Testis (tissue), 2 donors: ENCODE measurements at regions not wholly inside any gene's neighbourhood (a gene's known extent, or its start where the extent isn't known, plus 50 kb on each side); places are given as distances from the start of the nearest gene placed in this dataset.

Source experiments
- POLR2A ChIP-seq: fragments of 450-650 bp; IDR thresholded peaks from one replicate; pipeline ENCODE4 v1.6.1; 2017; ENCODE audit warnings: antibody characterized with exemption, mild to moderate bottlenecking, moderate library complexity
- TF ChIP-seq, protein P1 (sequence below), 3 experiments: fragments of 450-650 bp in 2 of 3; fragments of 200-600 bp in 1 of 3; sonication (generic) in 1 of 3; IDR thresholded peaks; one replicate each; pipeline ENCODE4 v1.5.1; 2016 to 2019; ENCODE audit warnings: antibody characterized with exemption in 3 of 3, mild to moderate bottlenecking in 2 of 3, moderate library complexity in 1 of 3

DNA sequence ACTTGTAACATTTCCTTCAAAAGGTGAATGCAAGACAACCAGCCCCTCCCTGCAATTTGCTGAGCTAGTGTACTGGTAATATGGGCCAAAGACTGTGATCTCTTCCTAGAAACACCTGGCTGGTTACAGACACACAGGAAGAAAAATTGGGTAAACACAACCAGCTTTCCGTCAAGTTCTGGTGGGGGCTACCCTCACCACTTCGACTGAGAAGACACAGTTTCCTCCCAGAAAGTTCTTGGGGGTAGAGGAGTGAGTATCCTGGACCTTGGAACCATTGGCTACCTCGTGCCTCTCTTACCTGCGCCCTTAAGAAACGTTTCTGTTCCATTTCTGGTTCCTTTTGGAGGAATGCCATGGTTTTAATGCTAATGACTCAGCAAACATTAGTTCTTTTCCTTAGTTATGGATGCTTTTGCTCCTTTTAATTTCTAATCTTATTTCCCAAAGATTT lies 120.9 kb upstream of the DLX2 start:
- TF ChIP-seq POLR2A = no peak
- TF ChIP-seq, protein P1, sequence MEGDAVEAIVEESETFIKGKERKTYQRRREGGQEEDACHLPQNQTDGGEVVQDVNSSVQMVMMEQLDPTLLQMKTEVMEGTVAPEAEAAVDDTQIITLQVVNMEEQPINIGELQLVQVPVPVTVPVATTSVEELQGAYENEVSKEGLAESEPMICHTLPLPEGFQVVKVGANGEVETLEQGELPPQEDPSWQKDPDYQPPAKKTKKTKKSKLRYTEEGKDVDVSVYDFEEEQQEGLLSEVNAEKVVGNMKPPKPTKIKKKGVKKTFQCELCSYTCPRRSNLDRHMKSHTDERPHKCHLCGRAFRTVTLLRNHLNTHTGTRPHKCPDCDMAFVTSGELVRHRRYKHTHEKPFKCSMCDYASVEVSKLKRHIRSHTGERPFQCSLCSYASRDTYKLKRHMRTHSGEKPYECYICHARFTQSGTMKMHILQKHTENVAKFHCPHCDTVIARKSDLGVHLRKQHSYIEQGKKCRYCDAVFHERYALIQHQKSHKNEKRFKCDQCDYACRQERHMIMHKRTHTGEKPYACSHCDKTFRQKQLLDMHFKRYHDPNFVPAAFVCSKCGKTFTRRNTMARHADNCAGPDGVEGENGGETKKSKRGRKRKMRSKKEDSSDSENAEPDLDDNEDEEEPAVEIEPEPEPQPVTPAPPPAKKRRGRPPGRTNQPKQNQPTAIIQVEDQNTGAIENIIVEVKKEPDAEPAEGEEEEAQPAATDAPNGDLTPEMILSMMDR (IDR thresholded peaks at IDR 0.05) = no peak
